Sigmoid colon (tissue), 6 donors: ENCODE measurements at regions not wholly inside any gene's neighbourhood (a gene's known extent, or its start where the extent isn't known, plus 50 kb on each side); places are given as distances from the start of the nearest gene placed in this dataset.

Experiments
- DNase-seq: peaks from one replicate; pipeline ENCODE4 v3.0.0-alpha.2; 2019
- H3K27ac ChIP-seq, 4 donors: fragments of 200-600 bp; sonication (generic); one replicate each; pipeline ENCODE4 v1.5.1; 2016 to 2019; ENCODE audit warnings: mild to moderate bottlenecking in 1 of 4
- H3K27me3 ChIP-seq, 3 donors: fragments of 200-600 bp; sonication (generic); one replicate each; pipeline ENCODE4 v1.5.1; 2019; ENCODE audit warnings: mild to moderate bottlenecking in 1 of 3
- H3K36me3 ChIP-seq, 4 donors: fragments of 200-600 bp; sonication (generic); one replicate each; pipeline ENCODE4 v1.5.1; 2016 to 2019
- H3K4me1 ChIP-seq, 4 donors: fragments of 200-600 bp; sonication (generic); one replicate each; pipeline ENCODE4 v1.5.1; 2017 to 2019
- H3K4me3 ChIP-seq, 4 donors: fragments of 200-600 bp; sonication (generic); one replicate each; pipeline ENCODE4 v1.5.1; 2017 to 2019; ENCODE audit warnings: mild to moderate bottlenecking in 2 of 4, moderate library complexity in 1 of 4
- H3K9me3 ChIP-seq, 4 donors: fragments of 200-600 bp in 3 of 4; sonication (generic) in 3 of 4; one replicate each; pipeline versions ENCODE4 v1.5.1 to v1.6.1; 2013 to 2019
- EP300 ChIP-seq, 4 donors: sonication (generic); formaldehyde crosslinking; IDR thresholded peaks; one replicate each; pipeline ENCODE4 v1.6.1; 2017; ENCODE audit warnings: antibody characterized with exemption in 4 of 4
- POLR2A ChIP-seq, 2 donors: fragments of 450-650 bp; IDR thresholded peaks; one replicate each; pipeline ENCODE4 v1.6.1; 2016; ENCODE audit warnings: antibody characterized with exemption in 2 of 2, mild to moderate bottlenecking in 2 of 2, moderate library complexity in 2 of 2
- POLR2AphosphoS5 ChIP-seq, 4 donors: sonication (generic); formaldehyde crosslinking; IDR thresholded peaks; one replicate each; pipeline ENCODE4 v1.6.1; 2017; ENCODE audit warnings: antibody characterized with exemption in 4 of 4
- WGBS, 2 donors: extraction: QIAGEN DNeasy Blood & Tissue Kit; methylation state at CpG; one replicate each; pipeline ENCODE4 v1.1.7; 2013; 5-methylcytosine and 5-hydroxymethylcytosine counted together
- intact Hi-C: fragments of 100-400 bp; cut with DNase I; formaldehyde crosslinking; loops from one replicate; pipeline ENCODE4 v1.15.1; 2023
- TF ChIP-seq, protein P1 (sequence below), 4 experiments: fragments of 450-650 bp in 3 of 4; fragments of 200-600 bp in 1 of 4; IDR thresholded peaks; one replicate each; pipeline ENCODE4 v1.5.1; 2016 to 2019; ENCODE audit warnings: antibody characterized with exemption in 4 of 4, mild to moderate bottlenecking in 3 of 4, moderate library complexity in 2 of 4
- donor health status: healthy with polysubstance abuse.
- donor health status: healthy.

DNA sequence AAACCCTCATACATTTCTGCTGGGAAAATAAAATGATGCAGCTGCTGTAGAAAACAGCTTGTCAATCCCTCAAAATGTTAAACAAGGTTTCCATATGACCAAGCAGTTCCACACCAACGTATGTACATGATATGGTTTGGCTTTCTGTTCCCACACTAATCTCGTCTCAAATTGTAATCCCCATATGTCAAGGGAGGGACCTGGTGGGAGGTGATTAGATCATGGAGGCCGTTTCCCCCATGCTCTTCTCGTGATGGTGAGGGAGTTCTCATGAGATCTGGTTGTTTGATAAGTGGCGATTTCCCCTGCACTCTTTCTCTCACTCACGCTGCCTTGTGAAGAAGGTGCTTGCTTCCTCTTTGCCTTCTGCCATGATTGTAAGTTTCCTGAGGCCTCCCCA is 100.6 kb upstream of the SLC24A5 start:
- Histone ChIP-seq H3K27ac (no peak overlapping the region), H3K4me1 (peaks cover 0 to 6% (median 2%) of the 10 kb centered on the region in 4 donors), H3K27me3 (no peaks in the 10 kb centered on the region), H3K4me3 (no peak overlapping the region), H3K36me3 (no peaks in the 10 kb centered on the region), H3K9me3 (no peaks in the 10 kb centered on the region)
- WGBS, 2 donors, result 58 to 78% methylated on average over 6 of the region's 6 CpGs
- intact Hi-C loops, result no loop called here
- DNase-seq, result no peak
- TF ChIP-seq, protein P1, sequence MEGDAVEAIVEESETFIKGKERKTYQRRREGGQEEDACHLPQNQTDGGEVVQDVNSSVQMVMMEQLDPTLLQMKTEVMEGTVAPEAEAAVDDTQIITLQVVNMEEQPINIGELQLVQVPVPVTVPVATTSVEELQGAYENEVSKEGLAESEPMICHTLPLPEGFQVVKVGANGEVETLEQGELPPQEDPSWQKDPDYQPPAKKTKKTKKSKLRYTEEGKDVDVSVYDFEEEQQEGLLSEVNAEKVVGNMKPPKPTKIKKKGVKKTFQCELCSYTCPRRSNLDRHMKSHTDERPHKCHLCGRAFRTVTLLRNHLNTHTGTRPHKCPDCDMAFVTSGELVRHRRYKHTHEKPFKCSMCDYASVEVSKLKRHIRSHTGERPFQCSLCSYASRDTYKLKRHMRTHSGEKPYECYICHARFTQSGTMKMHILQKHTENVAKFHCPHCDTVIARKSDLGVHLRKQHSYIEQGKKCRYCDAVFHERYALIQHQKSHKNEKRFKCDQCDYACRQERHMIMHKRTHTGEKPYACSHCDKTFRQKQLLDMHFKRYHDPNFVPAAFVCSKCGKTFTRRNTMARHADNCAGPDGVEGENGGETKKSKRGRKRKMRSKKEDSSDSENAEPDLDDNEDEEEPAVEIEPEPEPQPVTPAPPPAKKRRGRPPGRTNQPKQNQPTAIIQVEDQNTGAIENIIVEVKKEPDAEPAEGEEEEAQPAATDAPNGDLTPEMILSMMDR (IDR thresholded peaks at IDR 0.05), result no peak
- TF ChIP-seq POLR2A (IDR thresholded peaks at IDR 0.05) (no peak), EP300 (IDR thresholded peaks at IDR 0.05) (no peak), POLR2AphosphoS5 (IDR thresholded peaks at IDR 0.05) (no peak)

DNA sequence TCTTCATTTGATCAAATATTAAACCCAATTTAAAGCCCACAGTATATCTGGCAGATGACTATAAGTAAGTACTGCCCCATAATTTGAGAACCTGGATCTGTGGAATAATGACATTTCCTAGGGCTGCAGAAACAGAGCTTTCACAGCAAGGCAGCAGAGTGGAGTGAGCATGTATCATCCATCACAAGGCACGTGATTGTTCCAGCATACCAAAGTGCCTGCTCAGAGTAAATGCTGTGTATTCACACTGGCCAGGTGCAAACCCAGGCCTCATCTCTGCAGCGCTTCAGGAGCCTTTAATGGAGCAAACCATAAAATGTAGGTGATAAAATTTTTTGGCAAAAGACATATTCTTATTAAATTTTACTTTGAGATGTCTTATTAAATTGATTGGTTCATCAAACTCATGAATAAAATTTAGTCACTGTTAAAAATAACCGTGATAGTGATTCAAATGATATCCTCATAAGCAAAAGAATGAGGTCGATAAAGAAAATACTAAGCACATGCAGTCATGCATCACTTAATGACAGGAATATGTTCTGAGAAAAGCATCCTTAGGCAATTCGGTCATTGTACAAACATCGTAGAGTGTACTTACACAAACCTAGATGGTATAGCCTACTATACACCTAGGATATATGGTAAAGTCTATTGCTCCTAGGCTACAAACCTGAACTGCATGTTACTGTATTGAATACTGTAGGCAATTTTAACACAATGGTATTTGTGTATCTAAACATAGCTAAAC is 99.3 kb upstream of the SLC24A5 start:
- DNase-seq, result no peak

DNA sequence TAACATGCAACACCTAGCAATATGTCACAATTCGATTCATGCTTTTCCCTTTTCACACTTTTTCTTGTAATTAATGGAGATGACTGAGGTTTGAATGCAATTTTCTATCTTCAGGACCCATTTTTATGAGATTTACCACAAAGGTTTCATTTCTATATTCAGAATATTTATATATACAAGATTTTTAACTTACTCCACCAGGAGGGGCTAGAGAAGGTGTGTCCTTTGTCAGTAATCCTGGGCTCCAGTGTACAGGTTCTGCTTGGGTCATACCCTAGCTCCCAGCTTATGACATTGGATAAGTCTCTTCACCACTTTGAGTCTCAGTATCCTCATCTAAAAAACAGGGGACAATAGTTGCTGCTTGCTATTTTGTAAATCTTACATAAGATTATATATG is 95.7 kb upstream of the SLC24A5 start:
- TF ChIP-seq POLR2AphosphoS5 (IDR thresholded peaks at IDR 0.05), result no peak
- TF ChIP-seq POLR2A (IDR thresholded peaks at IDR 0.05), result no peak
- TF ChIP-seq EP300 (IDR thresholded peaks at IDR 0.05), result no peak
- TF ChIP-seq, protein P1 (IDR thresholded peaks at IDR 0.05), result no peak
- Histone ChIP-seq H3K36me3 (no peaks in the 10 kb centered on the region), H3K4me3 (no peak overlapping the region), H3K9me3 (no peaks in the 10 kb centered on the region), H3K27me3 (no peaks in the 10 kb centered on the region), H3K4me1 (peaks cover 0 to 6% (median 2%) of the 10 kb centered on the region in 4 donors), H3K27ac (no peak overlapping the region)
- 83% methylated on average over 1 of the region's 1 CpG for WGBS, 2 donors
- no peak for DNase-seq
- intact Hi-C loops, result no loop called here

More for the DNA sequence above, 99.3 kb upstream of the SLC24A5 start:
- Histone ChIP-seq H3K4me1 (peaks cover 0 to 6% (median 2%) of the 10 kb centered on the region in 4 donors), H3K27me3 (no peaks in the 10 kb centered on the region), H3K36me3 (no peaks in the 10 kb centered on the region), H3K4me3 (no peak overlapping the region), H3K9me3 (no peaks in the 10 kb centered on the region), H3K27ac (no peak overlapping the region)
- intact Hi-C loops, result no loop called here
- TF ChIP-seq EP300 (IDR thresholded peaks at IDR 0.05) (no peak), POLR2A (IDR thresholded peaks at IDR 0.05) (no peak), POLR2AphosphoS5 (IDR thresholded peaks at IDR 0.05) (no peak)
- TF ChIP-seq, protein P1 (IDR thresholded peaks at IDR 0.05), result no peak
- WGBS, 2 donors, result 88% methylated on average over 6 of the region's 6 CpGs

DNA sequence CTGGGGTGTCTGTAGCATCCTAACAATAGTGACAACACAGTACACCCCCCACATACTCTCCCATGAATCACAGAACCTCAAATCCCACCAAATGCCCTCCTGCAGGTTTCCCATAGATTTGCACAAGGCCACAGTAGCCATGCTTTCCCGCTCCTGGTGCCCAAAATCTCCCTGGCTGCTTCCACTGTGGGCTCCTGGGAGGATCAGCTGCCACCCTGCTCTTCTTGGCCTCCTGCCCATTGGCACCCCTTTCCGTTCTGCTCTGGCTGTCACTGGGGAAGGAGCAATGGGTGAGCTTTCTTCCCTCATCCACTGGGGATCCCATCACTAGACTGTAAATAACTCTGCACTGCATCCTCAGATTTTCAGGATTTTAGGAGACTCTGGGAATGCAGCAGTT is 92.1 kb upstream of the SLC24A5 start:
- H3K27me3 ChIP-seq, result no peaks in the 10 kb centered on the region
- WGBS, 2 donors, result 90 to 91% methylated on average over 2 of the region's 2 CpGs

More for the DNA sequence above, 92.1 kb upstream of the SLC24A5 start:
- intact Hi-C loops, result no loop called here
- H3K36me3 ChIP-seq, result no peaks in the 10 kb centered on the region
- no peak overlapping the region for H3K27ac ChIP-seq
- H3K4me3 ChIP-seq, result no peak overlapping the region
- DNase-seq, result no peak
- no peaks in the 10 kb centered on the region for H3K4me1 ChIP-seq
- H3K9me3 ChIP-seq, result no peaks in the 10 kb centered on the region
- TF ChIP-seq EP300 (IDR thresholded peaks at IDR 0.05), result no peak
- TF ChIP-seq POLR2A (IDR thresholded peaks at IDR 0.05), result no peak
- TF ChIP-seq POLR2AphosphoS5 (IDR thresholded peaks at IDR 0.05), result no peak
- TF ChIP-seq, protein P1 (IDR thresholded peaks at IDR 0.05), result no peak
